ENCODE measurements at regions not wholly inside any gene's neighbourhood (a gene's known extent, or its start where the extent isn't known, plus 50 kb on each side); places are given as distances from the start of the nearest gene placed in this dataset.

GRCh38 chr6:30832864-30833263 lies 51.5 kb upstream of the DDR1 start:
- DNase-seq (no peak), ATAC-seq (ENCODE audit: low FRiP score in 2 of 2) (no peak)
- Histone ChIP-seq H3K27me3 (no peaks in the 10 kb centered on the region), H3K4me3 (no peak overlapping the region), H3K27ac (no peak overlapping the region), H3K36me3 (no peaks in the 10 kb centered on the region), H3K9me3 (no peaks in the 10 kb centered on the region), H3K4me1 (peaks cover 10 to 29% (median 19%) of the 10 kb centered on the region in 4 donors)
- TF ChIP-seq EP300 (IDR thresholded peaks at IDR 0.05) (no peak), POLR2AphosphoS5 (IDR thresholded peaks at IDR 0.05) (no peak), CTCF (IDR thresholded peaks at IDR 0.05) (no peak), POLR2A (IDR thresholded peaks at IDR 0.05) (no peak)
- WGBS, 2 donors, result 86 to 99% methylated on average over 5 of the region's 5 CpGs

DNA sequence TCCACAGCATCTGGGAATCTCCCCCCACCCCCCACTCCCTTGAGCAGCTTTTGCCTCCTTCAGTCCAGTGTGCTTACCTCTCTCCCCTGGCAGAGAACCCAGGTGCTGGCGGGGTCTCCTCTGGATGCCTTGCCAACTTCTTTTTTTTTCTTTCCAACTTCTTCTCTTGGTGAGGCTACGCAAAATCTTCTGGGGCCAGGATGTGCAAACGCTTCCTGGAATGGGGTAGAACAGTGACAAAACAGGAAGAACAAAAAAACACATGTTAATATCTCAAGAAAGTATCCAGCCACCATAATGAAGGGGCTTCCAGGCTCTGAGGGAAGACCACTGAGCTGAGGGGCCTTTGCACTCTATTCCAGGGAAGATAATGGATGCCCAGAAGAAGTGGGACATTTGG lies 53.9 kb upstream of the DDR1 start:
- ATAC-seq (ENCODE audit: low FRiP score in 2 of 2) (no peak), DNase-seq (peak in 1 of 2 donors; percentile 44)
- no peak for TF ChIP-seq POLR2A (IDR thresholded peaks at IDR 0.05)
- TF ChIP-seq CTCF (IDR thresholded peaks at IDR 0.05), result no peak
- TF ChIP-seq EP300 (IDR thresholded peaks at IDR 0.05), result no peak
- peak in 1 of 2 donors; percentile 20 for TF ChIP-seq POLR2AphosphoS5 (IDR thresholded peaks at IDR 0.05)
- H3K36me3 ChIP-seq, result no peaks in the 10 kb centered on the region
- peaks cover 11 to 29% (median 17%) of the 10 kb centered on the region in 4 donors for H3K4me1 ChIP-seq
- no peaks in the 10 kb centered on the region for H3K9me3 ChIP-seq
- peak overlapping the region; percentile 38 to 78 (median 76) for H3K27ac ChIP-seq
- 35 to 39% methylated on average over 3 of the region's 3 CpGs for WGBS, 2 donors
- H3K27me3 ChIP-seq, result no peaks in the 10 kb centered on the region
- peak overlapping the region in 3 of 4 donors; percentile 10 to 32 (median 20) for H3K4me3 ChIP-seq

- H3K9me3 ChIP-seq, result no peaks in the 10 kb centered on the region
- TF ChIP-seq CTCF (IDR thresholded peaks at IDR 0.05) (no peak), POLR2AphosphoS5 (IDR thresholded peaks at IDR 0.05) (no peak), POLR2A (IDR thresholded peaks at IDR 0.05) (no peak)
- H3K36me3 ChIP-seq, result no peaks in the 10 kb centered on the region
- H3K4me3 ChIP-seq, result peak overlapping the region in 3 of 4 donors; percentile 10 to 32 (median 20)
- DNase-seq, result no peak
- H3K27me3 ChIP-seq, result no peaks in the 10 kb centered on the region
- H3K4me1 ChIP-seq, result peaks cover 12 to 25% (median 15%) of the 10 kb centered on the region in 4 donors
- H3K27ac ChIP-seq, result peak overlapping the region; percentile 38 to 78 (median 78)
- no peak for ATAC-seq (ENCODE audit: low FRiP score in 2 of 2)
- 61 to 72% methylated on average over 6 of the region's 6 CpGs for WGBS, 2 donors
These were observed 54.6 kb upstream of the DDR1 start for GRCh38 chr6:30829639-30830255.

DNA sequence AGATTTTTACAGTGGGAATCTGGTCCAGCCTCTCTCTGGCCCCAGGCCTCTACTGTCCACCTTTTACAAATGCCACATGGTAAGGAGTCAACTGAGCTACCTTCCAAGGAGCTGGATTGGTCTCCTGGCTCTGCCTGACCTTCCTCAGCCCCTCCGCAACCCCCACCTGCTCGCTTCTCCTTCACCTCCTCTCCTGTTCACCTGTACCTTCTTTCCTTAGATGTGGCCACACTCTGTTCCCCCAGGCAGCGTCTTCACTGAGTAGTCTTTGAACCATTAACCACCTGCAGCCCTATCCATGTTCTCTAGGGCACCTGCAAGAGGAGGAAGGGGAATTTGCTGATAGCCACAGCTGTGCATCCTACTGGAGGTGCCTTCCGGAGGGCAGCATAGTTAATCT lies 55.3 kb upstream of the DDR1 start:
- ATAC-seq (ENCODE audit: low FRiP score in 2 of 2), result no peak
- Histone ChIP-seq H3K36me3 (no peaks in the 10 kb centered on the region), H3K4me3 (peak overlapping the region in 2 of 4 donors; percentile 13 to 32), H3K9me3 (no peaks in the 10 kb centered on the region), H3K27me3 (no peaks in the 10 kb centered on the region), H3K4me1 (peaks cover 12 to 21% (median 17%) of the 10 kb centered on the region in 4 donors), H3K27ac (peak overlapping the region in 3 of 4 donors; percentile 69 to 78 (median 78))
- no peak for DNase-seq
- no peak for TF ChIP-seq EP300 (IDR thresholded peaks at IDR 0.05)
- no peak for TF ChIP-seq POLR2A (IDR thresholded peaks at IDR 0.05)
- TF ChIP-seq POLR2AphosphoS5 (IDR thresholded peaks at IDR 0.05), result no peak
- no peak for TF ChIP-seq CTCF (IDR thresholded peaks at IDR 0.05)
- WGBS, 2 donors, result 93 to 94% methylated on average over 4 of the region's 4 CpGs

Measured in upper lobe of left lung (tissue), 6 donors.